OCI-LY1 (cell line): ENCODE measurements at regions not wholly inside any gene's neighbourhood (a gene's known extent, or its start where the extent isn't known, plus 50 kb on each side); places are given as distances from the start of the nearest gene placed in this dataset.

Experiments used
- EZH2 ChIP-seq: fragments of 200-600 bp; sonication (generic), shearing (Covaris generic); IDR thresholded peaks from 2 replicates; pipeline ENCODE4 v1.8.0; 2017; ENCODE audit warnings: borderline replicate concordance, mixed run types, mild to moderate bottlenecking, antibody characterized with exemption, low read length, moderate library complexity, mixed read lengths
- TF ChIP-seq, protein P1 (sequence below): fragments of 200-600 bp; sonication (generic), shearing (Covaris generic); IDR thresholded peaks from 2 replicates; pipeline ENCODE4 v1.5.1; 2017; ENCODE audit warnings: mild to moderate bottlenecking, antibody characterized with exemption, low read length, moderate library complexity, mixed read lengths

DNA sequence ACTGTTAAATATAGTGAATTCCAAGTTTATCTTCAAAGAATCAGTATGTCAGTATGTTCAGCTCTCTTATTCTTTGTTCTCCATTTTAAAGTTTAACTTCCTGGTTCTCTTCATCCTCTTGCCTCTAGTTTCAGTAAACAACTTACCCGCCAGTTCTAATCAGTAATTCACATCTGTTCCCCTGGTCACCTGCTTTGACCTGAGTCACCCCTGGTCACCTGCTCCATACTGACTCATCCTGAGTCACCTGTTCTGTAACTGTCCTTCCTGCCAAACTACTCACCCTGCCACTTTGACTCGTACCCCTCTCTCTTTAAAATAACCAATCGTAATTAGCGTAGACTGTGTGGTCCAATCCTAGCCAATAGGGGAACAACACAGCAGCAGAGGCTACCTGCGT is 992.7 kb upstream of the HS3ST1 start:
- TF ChIP-seq, protein P1, sequence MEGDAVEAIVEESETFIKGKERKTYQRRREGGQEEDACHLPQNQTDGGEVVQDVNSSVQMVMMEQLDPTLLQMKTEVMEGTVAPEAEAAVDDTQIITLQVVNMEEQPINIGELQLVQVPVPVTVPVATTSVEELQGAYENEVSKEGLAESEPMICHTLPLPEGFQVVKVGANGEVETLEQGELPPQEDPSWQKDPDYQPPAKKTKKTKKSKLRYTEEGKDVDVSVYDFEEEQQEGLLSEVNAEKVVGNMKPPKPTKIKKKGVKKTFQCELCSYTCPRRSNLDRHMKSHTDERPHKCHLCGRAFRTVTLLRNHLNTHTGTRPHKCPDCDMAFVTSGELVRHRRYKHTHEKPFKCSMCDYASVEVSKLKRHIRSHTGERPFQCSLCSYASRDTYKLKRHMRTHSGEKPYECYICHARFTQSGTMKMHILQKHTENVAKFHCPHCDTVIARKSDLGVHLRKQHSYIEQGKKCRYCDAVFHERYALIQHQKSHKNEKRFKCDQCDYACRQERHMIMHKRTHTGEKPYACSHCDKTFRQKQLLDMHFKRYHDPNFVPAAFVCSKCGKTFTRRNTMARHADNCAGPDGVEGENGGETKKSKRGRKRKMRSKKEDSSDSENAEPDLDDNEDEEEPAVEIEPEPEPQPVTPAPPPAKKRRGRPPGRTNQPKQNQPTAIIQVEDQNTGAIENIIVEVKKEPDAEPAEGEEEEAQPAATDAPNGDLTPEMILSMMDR: no peak
- TF ChIP-seq EZH2: no peak
